ENCODE measurements at regions not wholly inside any gene's neighbourhood (a gene's known extent, or its start where the extent isn't known, plus 50 kb on each side); places are given as distances from the start of the nearest gene placed in this dataset.

DNA sequence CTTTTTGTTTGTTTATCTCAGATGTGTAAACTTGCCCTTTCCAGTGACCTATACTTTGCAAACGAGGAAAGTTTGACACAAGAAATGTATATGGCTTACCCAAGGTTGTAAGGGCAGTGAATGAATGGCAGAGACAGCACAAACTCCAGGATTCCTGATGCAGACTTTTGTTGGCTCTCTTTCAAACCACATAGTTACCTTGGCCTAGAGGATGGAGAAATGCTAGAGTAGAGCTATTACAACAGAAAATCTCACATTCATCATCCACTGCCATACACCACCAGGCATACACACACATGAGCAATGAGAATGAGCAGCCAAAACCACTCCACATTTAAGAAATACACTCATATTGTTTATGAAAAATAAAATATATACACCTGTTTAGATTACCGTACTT is 387.0 kb downstream of the TLR4 start (continued):
- TF ChIP-seq JUNB (IDR thresholded peaks at IDR 0.05), result no peak

- FAIRE-seq, result peak; percentile 35
These were observed 387.7 kb downstream of the TLR4 start for GRCh38 chr9:118091711-118092500.

More at GRCh38 chr9:118091711-118092500, 387.7 kb downstream of the TLR4 start:
- H3K4me3 ChIP-seq, result no peak overlapping the region
- RAD21 ChIA-PET (ENCODE audit: unreplicated experiment), result no interaction called here
- no peaks in the 10 kb centered on the region for H3K27me3 ChIP-seq (replicated peaks in 1 of 2; ENCODE audit: control insufficient read depth in 2 of 2, insufficient read depth in 2 of 2, low read length in 1 of 2)
- POLR2A ChIA-PET, result no interaction called here
- no peak overlapping the region for H3K9ac ChIP-seq (ENCODE audit: control insufficient read depth, insufficient read depth, low read length)
- no peaks in the 10 kb centered on the region for H3K4me1 ChIP-seq (ENCODE audit: control insufficient read depth, insufficient read depth, low read length)
- no TSS peak for BruUV-seq (replicated peaks)
- SMC1A ChIA-PET (ENCODE audit: uncharacterized antibody, unreplicated experiment), result no interaction called here
- in situ Hi-C loops (cut with MboI), result no loop called here
- ATAC-seq (no peak), DNase-seq (ENCODE audit: low read depth, low spot score) (no peak)
- no peaks in the 10 kb centered on the region for H4K20me1 ChIP-seq (ENCODE audit: control insufficient read depth, insufficient read depth)
- CTCF ChIA-PET, result no interaction called here
- intact Hi-C loops (cut with micrococcal nuclease; ENCODE audit: unreplicated experiment), result no loop called here
- no peaks in the 10 kb centered on the region for H3K79me2 ChIP-seq (ENCODE audit: control insufficient read depth, insufficient read depth, low read length)
- no peaks in the 10 kb centered on the region for H3K36me3 ChIP-seq (ENCODE audit: control insufficient read depth in 2 of 2, insufficient read depth in 2 of 2, low read length in 1 of 2)
- no peak for TF ChIP-seq NR2C1 (IDR thresholded peaks at IDR 0.05)
- TF ChIP-seq ZNF274 (IDR thresholded peaks at IDR 0.05; ENCODE audit: insufficient read depth, insufficient read length), result no peak
- no peak for TF ChIP-seq FOXK2 (IDR thresholded peaks at IDR 0.05)
- no peak for TF ChIP-seq TARDBP (IDR thresholded peaks at IDR 0.05; ENCODE audit: borderline replicate concordance)
- TF ChIP-seq, protein P1, sequence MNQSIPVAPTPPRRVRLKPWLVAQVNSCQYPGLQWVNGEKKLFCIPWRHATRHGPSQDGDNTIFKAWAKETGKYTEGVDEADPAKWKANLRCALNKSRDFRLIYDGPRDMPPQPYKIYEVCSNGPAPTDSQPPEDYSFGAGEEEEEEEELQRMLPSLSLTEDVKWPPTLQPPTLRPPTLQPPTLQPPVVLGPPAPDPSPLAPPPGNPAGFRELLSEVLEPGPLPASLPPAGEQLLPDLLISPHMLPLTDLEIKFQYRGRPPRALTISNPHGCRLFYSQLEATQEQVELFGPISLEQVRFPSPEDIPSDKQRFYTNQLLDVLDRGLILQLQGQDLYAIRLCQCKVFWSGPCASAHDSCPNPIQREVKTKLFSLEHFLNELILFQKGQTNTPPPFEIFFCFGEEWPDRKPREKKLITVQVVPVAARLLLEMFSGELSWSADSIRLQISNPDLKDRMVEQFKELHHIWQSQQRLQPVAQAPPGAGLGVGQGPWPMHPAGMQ (IDR thresholded peaks at IDR 0.05; ENCODE audit: borderline replicate concordance), result no peak
- TF ChIP-seq PRDM15 (CRISPR knock-in tag; IDR thresholded peaks at IDR 0.05), result no peak
- no peak for TF ChIP-seq KAT2A (conservative IDR thresholded peaks at IDR 0.05; ENCODE audit: control insufficient read depth, low read depth, low read length)
- no peak for TF ChIP-seq EGR1 (IDR thresholded peaks at IDR 0.05; ENCODE audit: borderline replicate concordance in 1 of 2, low read depth in 2 of 2, low read length in 2 of 2)
- no peak for TF ChIP-seq MTA2 (IDR thresholded peaks at IDR 0.05; ENCODE audit: low read depth)
- no peak for TF ChIP-seq NR2F1 (conservative IDR thresholded peaks at IDR 0.05)
- no peak for TF ChIP-seq RAD51 (IDR thresholded peaks at IDR 0.05)
- TF ChIP-seq CHD1 (IDR thresholded peaks at IDR 0.05; ENCODE audit: low read depth, low read length), result no peak
- no peak overlapping the region for H3K27ac ChIP-seq (ENCODE audit: control insufficient read depth, insufficient read depth)
- no peak overlapping the region for H2AFZ ChIP-seq (ENCODE audit: control insufficient read depth, low read depth, low read length)
- H3K4me2 ChIP-seq (ENCODE audit: control insufficient read depth, insufficient read depth), result no peak overlapping the region
- H3K9me3 ChIP-seq (replicated peaks; ENCODE audit: control insufficient read depth, insufficient read depth, low read length), result no peaks in the 10 kb centered on the region
- WGBS (ENCODE audit: insufficient coverage, insufficient replicate concordance, low lambda C conversion rate, missing lambda C conversion rate), result 42% methylated on average over 8 of the region's 8 CpGs

Measured in GM12878 (cell line).